ENCODE measurements at regions not wholly inside any gene's neighbourhood (a gene's known extent, or its start where the extent isn't known, plus 50 kb on each side); places are given as distances from the start of the nearest gene placed in this dataset.

- TF ChIP-seq MAX (IDR thresholded peaks at IDR 0.05) (no peak), EP300 (IDR thresholded peaks at IDR 0.05; ENCODE audit: borderline replicate concordance) (no peak), RAD21 (IDR thresholded peaks at IDR 0.05; ENCODE audit: low read depth) (no peak), YY1 (IDR thresholded peaks at IDR 0.05; ENCODE audit: low read depth) (no peak), REST (IDR thresholded peaks at IDR 0.05; ENCODE audit: low read depth) (no peak), TAF1 (IDR thresholded peaks at IDR 0.05; ENCODE audit: low read depth) (no peak), USF1 (IDR thresholded peaks at IDR 0.05) (no peak)
Measured at GRCh38 chr18:32871786-32872185, 99.0 kb upstream of the KLHL14 start.

All from Ishikawa (cell line).